Trophoblast cell (in vitro differentiated cells and primary cell): ENCODE measurements at regions not wholly inside any gene's neighbourhood (a gene's known extent, or its start where the extent isn't known, plus 50 kb on each side); places are given as distances from the start of the nearest gene placed in this dataset.

Experiments used
- DNase-seq, 2 donors: peaks; one replicate each; pipeline ENCODE4 v3.0.0-alpha.2; 2016
- H2AFZ ChIP-seq: 2 replicates; pipeline ENCODE4 v1.6.1; 2013; ENCODE audit warnings: low read length, moderate library complexity, mild to moderate bottlenecking; ENCODE audit not compliant: insufficient read depth, poor library complexity
- H2AK5ac ChIP-seq: 2 replicates; pipeline ENCODE4 v1.6.1; 2013; ENCODE audit warnings: mild to moderate bottlenecking, low read length
- H2BK120ac ChIP-seq: 2 replicates; pipeline ENCODE4 v1.6.1; 2013; ENCODE audit warnings: low read length, mild to moderate bottlenecking, moderate library complexity; ENCODE audit not compliant: insufficient read depth, poor library complexity
- H2BK12ac ChIP-seq: 2 replicates; pipeline ENCODE4 v1.6.1; 2013; ENCODE audit warnings: mild to moderate bottlenecking, low read length, moderate library complexity
- H2BK5ac ChIP-seq: 2 replicates; pipeline ENCODE4 v1.6.1; 2013; ENCODE audit warnings: low read length, low read depth, moderate library complexity, mild to moderate bottlenecking; ENCODE audit not compliant: poor library complexity
- H3K14ac ChIP-seq: 2 replicates; pipeline ENCODE4 v1.6.1; 2013; ENCODE audit warnings: mild to moderate bottlenecking, low read length
- H3K18ac ChIP-seq: 2 replicates; pipeline ENCODE4 v1.6.1; 2013; ENCODE audit warnings: mild to moderate bottlenecking, low read length
- H3K23ac ChIP-seq: 2 replicates; pipeline ENCODE4 v1.6.1; 2013; ENCODE audit warnings: low read length
- H3K27ac ChIP-seq: 2 replicates; pipeline ENCODE4 v1.5.1; 2013; ENCODE audit warnings: low read depth, mild to moderate bottlenecking, inconsistent platforms, low read length, moderate library complexity
- H3K27me3 ChIP-seq: 2 replicates; pipeline ENCODE4 v1.6.1; 2013; ENCODE audit warnings: inconsistent platforms, mild to moderate bottlenecking, low read length, moderate library complexity; ENCODE audit not compliant: insufficient read depth
- H3K36me3 ChIP-seq, 2 experiments: 1 replicate in 1 of 2; 2 replicates in 1 of 2; pipeline ENCODE4 v1.6.1; 2013; ENCODE audit warnings: low read length in 2 of 2, mild to moderate bottlenecking in 2 of 2, moderate library complexity in 1 of 2; ENCODE audit not compliant: insufficient read depth in 2 of 2, control insufficient read depth in 1 of 2
- H3K4ac ChIP-seq: 2 replicates; pipeline ENCODE4 v1.6.1; 2013; ENCODE audit warnings: low read depth, mild to moderate bottlenecking, low read length, moderate library complexity
- H3K4me1 ChIP-seq, 2 experiments: 1 replicate in 1 of 2; 2 replicates in 1 of 2; pipeline ENCODE4 v1.6.1; 2013; ENCODE audit warnings: low read length in 2 of 2, mild to moderate bottlenecking in 2 of 2, moderate library complexity in 1 of 2; ENCODE audit not compliant: insufficient read depth in 2 of 2, control insufficient read depth in 1 of 2
- H3K4me2 ChIP-seq: 2 replicates; pipeline ENCODE4 v1.6.1; 2013; ENCODE audit warnings: inconsistent platforms, mild to moderate bottlenecking, low read length, moderate library complexity
- H3K4me3 ChIP-seq: 2 replicates; pipeline ENCODE4 v1.5.1; 2013; ENCODE audit warnings: mild to moderate bottlenecking, low read depth, low read length, inconsistent platforms
- H3K79me1 ChIP-seq: one replicate; pipeline ENCODE4 v1.6.1; 2013; ENCODE audit warnings: low read length
- H3K79me2 ChIP-seq: 2 replicates; pipeline ENCODE4 v1.6.1; 2013; ENCODE audit warnings: low read length, mild to moderate bottlenecking; ENCODE audit not compliant: control insufficient read depth, insufficient read depth, poor library complexity
- H3K9ac ChIP-seq: 2 replicates; pipeline ENCODE4 v1.6.1; 2013; ENCODE audit warnings: mild to moderate bottlenecking, low read length
- H3K9me3 ChIP-seq: 2 replicates; pipeline ENCODE4 v1.6.1; 2013; ENCODE audit warnings: low read depth, mild to moderate bottlenecking, control low read depth, inconsistent platforms, low read length; ENCODE audit not compliant: insufficient read depth
- H4K12ac ChIP-seq: 2 replicates; pipeline ENCODE4 v1.6.1; 2013; ENCODE audit warnings: low read depth, mild to moderate bottlenecking, low read length, moderate library complexity
- H4K8ac ChIP-seq: 2 replicates; pipeline ENCODE4 v1.6.1; 2013; ENCODE audit warnings: low read depth, mild to moderate bottlenecking, low read length, moderate library complexity
- H4K91ac ChIP-seq: one replicate; pipeline ENCODE4 v1.6.1; 2013; ENCODE audit warnings: low read depth, mild to moderate bottlenecking, low read length, moderate library complexity
- WGBS: extraction: QIAGEN DNeasy Blood & Tissue Kit; methylation state at CpG from one replicate; pipeline ENCODE4 v1.1.7; 2013; ENCODE audit warnings: missing lambda C conversion rate; ENCODE audit not compliant: insufficient read length, insufficient coverage; ENCODE audit errors: extremely low coverage; 5-methylcytosine and 5-hydroxymethylcytosine counted together

GRCh38 chr20:4300921-4301320 is 51.8 kb upstream of the ADRA1D start:
- Histone ChIP-seq H3K4ac (no peak overlapping the region), H3K4me2 (no peak overlapping the region), H3K4me3 (no peak overlapping the region), H3K27ac (no peak overlapping the region), H3K14ac (no peak overlapping the region), H3K23ac (no peak overlapping the region), H3K4me1 (no peaks in the 10 kb centered on the region), H2AK5ac (no peak overlapping the region), H3K79me1 (no peaks in the 10 kb centered on the region), H2AFZ (no peak overlapping the region), H2BK12ac (no peak overlapping the region), H2BK120ac (no peak overlapping the region), H3K36me3 (no peaks in the 10 kb centered on the region), H3K9me3 (peaks cover 2% of the 10 kb centered on the region), H2BK5ac (no peak overlapping the region), H3K27me3 (no peaks in the 10 kb centered on the region), H3K9ac (no peak overlapping the region), H4K12ac (no peak overlapping the region), H4K8ac (no peak overlapping the region), H3K79me2 (no peaks in the 10 kb centered on the region), H3K18ac (no peak overlapping the region), H4K91ac (no peak overlapping the region)
- WGBS, result no CpG with 5 or more reads among the region's 1 CpG
- no peak for DNase-seq

GRCh38 chr20:4300401-4300800 is 51.3 kb upstream of the ADRA1D start:
- no peaks in the 10 kb centered on the region for H3K27me3 ChIP-seq
- H3K4ac ChIP-seq, result no peak overlapping the region
- H3K9me3 ChIP-seq, result peaks cover 2% of the 10 kb centered on the region
- H4K12ac ChIP-seq, result no peak overlapping the region
- H4K8ac ChIP-seq, result no peak overlapping the region
- H3K4me3 ChIP-seq, result no peak overlapping the region
- H2AK5ac ChIP-seq, result no peak overlapping the region
- no peak overlapping the region for H2AFZ ChIP-seq
- no peak overlapping the region for H3K23ac ChIP-seq
- no peaks in the 10 kb centered on the region for H3K79me1 ChIP-seq
- H4K91ac ChIP-seq, result no peak overlapping the region
- H3K36me3 ChIP-seq, result no peaks in the 10 kb centered on the region
- no peaks in the 10 kb centered on the region for H3K4me1 ChIP-seq
- no peak overlapping the region for H3K18ac ChIP-seq
- no peak overlapping the region for H3K14ac ChIP-seq
- H3K9ac ChIP-seq, result no peak overlapping the region
- H3K4me2 ChIP-seq, result no peak overlapping the region
- no peak for DNase-seq
- WGBS, result no CpG with 5 or more reads among the region's 2 CpGs
- H2BK12ac ChIP-seq, result no peak overlapping the region
- H2BK120ac ChIP-seq, result no peak overlapping the region
- no peak overlapping the region for H3K27ac ChIP-seq
- H2BK5ac ChIP-seq, result no peak overlapping the region
- H3K79me2 ChIP-seq, result no peaks in the 10 kb centered on the region

GRCh38 chr20:4299773-4300172 is 50.7 kb upstream of the ADRA1D start:
- no peak overlapping the region for H3K4ac ChIP-seq
- no peak overlapping the region for H2AK5ac ChIP-seq
- H3K9me3 ChIP-seq, result peaks cover 2% of the 10 kb centered on the region
- whole genome bisulfite sequencing, result no CpG with 5 or more reads among the region's 2 CpGs
- H2BK5ac ChIP-seq, result no peak overlapping the region
- no peak overlapping the region for H3K14ac ChIP-seq
- H2AFZ ChIP-seq, result no peak overlapping the region
- H3K4me1 ChIP-seq, result no peaks in the 10 kb centered on the region
- no peak overlapping the region for H4K8ac ChIP-seq
- no peak overlapping the region for H3K23ac ChIP-seq
- no peak overlapping the region for H3K18ac ChIP-seq
- no peaks in the 10 kb centered on the region for H3K27me3 ChIP-seq
- no peak overlapping the region for H3K9ac ChIP-seq
- H4K12ac ChIP-seq, result no peak overlapping the region
- no peak overlapping the region for H2BK120ac ChIP-seq
- no peaks in the 10 kb centered on the region for H3K36me3 ChIP-seq
- H3K79me1 ChIP-seq, result no peaks in the 10 kb centered on the region
- DNase-seq, result no peak
- H3K4me3 ChIP-seq, result no peak overlapping the region
- no peak overlapping the region for H3K4me2 ChIP-seq
- no peak overlapping the region for H2BK12ac ChIP-seq
- H4K91ac ChIP-seq, result no peak overlapping the region
- no peaks in the 10 kb centered on the region for H3K79me2 ChIP-seq
- no peak overlapping the region for H3K27ac ChIP-seq

GRCh38 chr20:4299216-4299615 is 50.1 kb upstream of the ADRA1D start:
- Histone ChIP-seq H3K14ac (no peak overlapping the region), H3K36me3 (no peaks in the 10 kb centered on the region), H3K23ac (no peak overlapping the region), H3K4me3 (no peak overlapping the region), H3K79me2 (no peaks in the 10 kb centered on the region), H2BK5ac (no peak overlapping the region), H4K91ac (no peak overlapping the region), H4K8ac (no peak overlapping the region), H4K12ac (no peak overlapping the region), H2BK120ac (no peak overlapping the region), H3K9ac (no peak overlapping the region), H3K4ac (no peak overlapping the region), H2BK12ac (no peak overlapping the region), H2AFZ (no peak overlapping the region), H3K27ac (no peak overlapping the region), H3K18ac (no peak overlapping the region), H3K9me3 (peaks cover 2% of the 10 kb centered on the region), H3K27me3 (no peaks in the 10 kb centered on the region), H3K4me1 (no peaks in the 10 kb centered on the region), H3K79me1 (no peaks in the 10 kb centered on the region), H2AK5ac (no peak overlapping the region), H3K4me2 (no peak overlapping the region)
- no peak for DNase-seq
- no CpG with 5 or more reads among the region's 1 CpG for WGBS
